Stimulated activated naive CD8-positive, alpha-beta T cell treated with anti-CD3 and anti-CD28 coated beads, Interleukin-15, Interleukin-2, amounts not matched to agents 100 U/mL and 50 U/mL, for 24 hours (primary cell): ENCODE measurements at regions not wholly inside any gene's neighbourhood (a gene's known extent, or its start where the extent isn't known, plus 50 kb on each side); places are given as distances from the start of the nearest gene placed in this dataset.
"Not testable (repeated sequence)": the region's sequence is repeated elsewhere in the genome, so short reads cannot be mapped to it uniquely, and the experiment has no call there.

ENCODE experiments used
- ATAC-seq: fragments of 150-1000 bp; cut with Tn5 transposase; one replicate; pipeline ENCODE4 v1.10.0; 2021
- DNase-seq: peaks from one replicate; pipeline ENCODE4 v3.0.0; 2021

DNA sequence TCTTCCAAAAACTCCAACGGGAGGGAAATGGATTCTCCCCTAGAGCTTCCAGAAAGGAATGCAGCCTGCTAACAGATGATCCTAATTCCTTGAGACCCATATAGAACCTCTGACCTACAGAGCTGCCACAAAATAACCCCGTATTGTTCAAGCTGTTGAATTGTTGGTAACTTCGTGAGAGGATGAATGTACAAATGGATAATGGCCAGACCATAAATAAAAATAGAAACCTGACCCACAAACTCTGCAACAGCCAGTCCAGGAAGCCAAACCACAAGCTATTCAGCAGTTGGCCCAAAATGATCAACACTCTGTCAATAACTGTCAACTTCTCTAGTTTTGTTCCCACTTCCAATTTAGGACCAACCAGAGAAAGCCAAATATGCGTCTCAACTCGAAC, 414.0 kb upstream of the ZNF717 start:
- DNase-seq (no peak), ATAC-seq (no peak)

DNA sequence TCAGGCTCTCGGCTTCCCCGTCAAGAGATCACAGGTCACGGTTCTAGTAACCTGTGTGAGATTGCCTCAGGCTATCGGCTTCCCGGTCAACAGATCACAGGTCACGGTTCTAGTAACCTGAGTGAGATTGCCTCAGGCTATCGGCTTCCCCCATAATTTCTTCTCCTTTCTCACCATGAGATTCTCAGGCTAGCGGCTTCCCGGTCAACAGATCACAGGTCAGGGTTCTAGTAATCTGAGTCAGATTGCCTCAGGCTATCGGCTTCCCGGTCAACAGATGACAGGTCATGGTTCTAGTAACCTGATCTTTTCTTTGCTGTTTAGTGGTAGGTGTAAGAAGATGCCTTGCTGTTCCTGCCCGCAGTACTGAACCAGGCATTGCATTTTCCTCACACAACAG, 418.2 kb upstream of the ZNF717 start:
- no peak for ATAC-seq
- DNase-seq: no peak

DNA sequence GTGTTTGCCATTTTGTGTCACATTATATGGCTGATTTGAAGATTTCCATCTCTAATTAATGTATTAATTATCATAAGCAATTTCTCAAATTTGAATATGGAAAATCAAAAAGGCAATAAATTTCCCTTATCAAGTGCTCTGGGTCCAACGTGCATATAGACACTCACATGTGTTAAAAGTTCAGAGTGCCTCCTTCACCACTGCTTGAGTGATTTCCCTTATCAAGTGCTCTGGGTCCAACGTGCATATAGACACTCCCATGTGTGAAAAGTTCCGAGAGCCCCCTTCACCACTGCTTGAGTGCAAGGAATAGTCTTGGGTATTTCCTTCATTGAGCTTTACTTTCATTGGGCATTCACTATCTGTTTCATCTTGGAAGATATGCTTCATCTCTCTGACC, 421.0 kb upstream of the ZNF717 start:
- DNase-seq (no peak), ATAC-seq (no peak)

DNA sequence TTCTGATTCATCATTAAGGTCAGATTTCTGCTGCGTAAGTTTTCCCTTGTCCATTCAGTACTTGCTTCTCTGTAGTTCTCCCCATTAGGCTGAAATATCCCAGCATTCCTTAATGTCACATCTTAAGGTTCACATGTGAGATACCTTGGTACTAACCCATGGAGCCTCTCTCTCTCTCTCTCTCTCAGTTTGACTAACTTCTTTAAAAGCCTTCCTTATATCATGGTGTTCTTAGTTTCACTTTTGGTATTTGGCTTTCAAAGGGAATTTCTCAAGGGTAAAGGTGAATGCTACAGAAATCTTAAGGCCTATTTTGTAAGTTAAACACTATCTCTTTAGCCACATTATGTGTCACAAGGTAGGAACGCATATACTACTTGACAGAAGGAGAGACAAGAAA, 427.3 kb upstream of the ZNF717 start:
- ATAC-seq (no peak), DNase-seq (no peak)

DNA sequence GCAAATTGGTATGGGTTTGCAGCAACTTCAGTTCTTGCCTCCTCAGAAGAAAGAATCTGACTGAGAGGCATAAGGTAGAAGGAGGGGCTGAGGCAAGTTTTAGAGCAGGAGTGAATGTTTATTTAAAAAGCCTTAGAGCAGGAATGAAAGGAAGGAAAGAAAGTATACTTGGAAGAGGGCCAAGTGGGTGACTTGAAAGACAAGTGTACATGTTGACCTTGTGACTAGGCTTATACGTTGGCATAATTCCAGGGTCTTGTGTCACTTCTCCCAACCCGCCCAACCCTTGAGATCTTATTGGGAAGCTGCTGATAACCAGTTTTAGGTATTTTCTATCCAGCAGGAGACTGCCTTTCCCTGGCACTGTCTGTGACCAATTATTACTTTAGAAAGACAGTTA, 436.9 kb upstream of the ZNF717 start:
- DNase-seq (no peak), ATAC-seq (no peak)

DNA sequence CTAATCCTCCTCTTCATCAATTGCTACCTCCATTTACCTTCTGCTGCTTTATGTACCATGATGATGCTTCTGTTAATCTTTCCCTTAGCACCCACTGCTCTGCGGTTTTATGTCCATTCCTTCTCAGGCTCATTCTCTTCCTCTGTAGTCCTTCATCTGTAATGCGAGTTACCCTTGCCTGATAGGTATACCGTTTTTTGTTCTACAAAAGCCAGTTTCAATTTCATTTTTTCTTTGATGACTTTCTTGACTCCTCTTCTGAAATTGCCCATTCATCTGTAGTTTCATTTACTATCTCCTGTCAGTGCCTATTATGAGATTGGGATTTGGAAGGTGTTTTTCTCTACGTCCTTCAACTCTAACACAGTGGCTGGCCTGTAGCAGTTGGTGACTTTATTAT, 445.9 kb upstream of the ZNF717 start:
- DNase-seq: no peak
- no peak for ATAC-seq

DNA sequence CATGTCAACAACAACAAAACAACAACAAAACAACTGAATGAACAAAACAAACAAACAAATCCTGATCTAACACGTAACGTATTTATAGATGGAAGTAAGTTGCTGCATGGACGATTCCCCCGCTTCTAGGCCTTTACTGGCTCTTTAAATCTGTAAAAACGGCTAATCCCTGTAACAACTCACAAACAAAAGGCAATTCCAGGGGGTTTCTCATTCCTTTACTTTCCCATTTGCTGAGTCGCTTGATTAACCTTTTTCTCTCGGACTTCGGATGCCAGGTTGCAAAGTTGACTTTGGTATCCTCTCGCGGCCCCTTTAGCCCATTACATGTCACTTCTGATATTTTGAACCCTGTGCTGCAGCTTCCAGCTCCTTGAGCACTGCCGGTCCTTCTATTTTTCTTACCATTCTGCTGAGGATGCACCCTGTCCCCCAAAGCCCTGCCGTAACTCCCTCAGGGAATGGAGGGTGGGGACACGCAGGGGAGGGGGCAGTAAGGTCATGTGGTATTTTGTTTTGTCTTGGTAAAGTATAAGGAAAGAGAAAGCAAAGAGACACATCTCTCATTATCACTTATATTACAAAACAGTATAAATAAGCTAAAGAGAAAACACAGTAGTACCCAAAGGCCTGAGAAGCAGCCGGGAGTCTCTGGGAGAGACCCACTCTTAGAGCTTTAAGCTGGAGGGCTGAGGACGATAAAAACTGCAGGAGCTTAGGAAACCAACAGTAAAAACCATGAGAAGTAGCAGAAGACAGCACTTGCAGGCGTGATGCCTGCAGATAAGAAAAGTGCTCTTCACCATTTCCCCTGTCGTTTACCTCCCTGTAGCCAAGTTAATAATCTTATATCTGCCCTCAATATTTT, 457.8 kb upstream of the ZNF717 start:
- ATAC-seq (no peak), DNase-seq (no peak)

DNA sequence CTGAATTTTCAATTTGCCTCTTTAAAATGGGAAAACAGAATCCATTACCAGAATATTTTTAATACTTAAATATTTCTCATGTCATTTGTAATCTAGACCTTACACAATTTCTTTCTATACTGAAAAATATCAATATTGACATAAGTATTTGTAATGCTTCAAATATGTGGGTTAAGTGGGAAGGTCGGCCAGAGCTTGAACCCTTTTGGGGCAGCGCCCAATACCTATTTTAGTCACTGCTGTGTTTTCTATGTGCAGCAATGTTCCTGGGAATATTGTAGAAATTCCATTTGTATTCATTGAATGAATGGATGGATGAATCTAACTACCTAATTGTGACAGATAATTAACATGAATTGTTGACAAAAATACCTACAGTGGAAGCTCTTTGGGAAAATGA, 459.7 kb upstream of the ZNF717 start:
- DNase-seq: no peak
- ATAC-seq: no peak

DNA sequence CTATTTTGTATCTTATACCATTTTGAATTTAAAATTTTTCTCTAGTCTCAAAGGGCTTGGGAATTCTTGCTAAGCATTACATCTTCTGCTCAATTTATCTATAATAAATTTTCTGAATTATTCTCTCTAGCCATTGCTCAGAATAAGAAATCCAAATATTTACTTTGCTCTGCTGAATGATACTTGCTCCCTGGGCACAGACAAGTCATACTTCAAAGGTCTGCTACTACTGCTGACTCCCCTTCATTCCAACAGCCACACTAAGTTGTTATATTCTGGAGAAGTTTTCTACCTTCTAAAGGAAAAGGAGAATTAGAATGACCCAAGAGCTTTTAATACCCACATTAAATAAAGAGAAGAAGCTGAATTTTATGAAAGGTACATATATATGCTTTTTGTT, 460.3 kb upstream of the ZNF717 start:
- no peak for DNase-seq
- no peak for ATAC-seq

DNA sequence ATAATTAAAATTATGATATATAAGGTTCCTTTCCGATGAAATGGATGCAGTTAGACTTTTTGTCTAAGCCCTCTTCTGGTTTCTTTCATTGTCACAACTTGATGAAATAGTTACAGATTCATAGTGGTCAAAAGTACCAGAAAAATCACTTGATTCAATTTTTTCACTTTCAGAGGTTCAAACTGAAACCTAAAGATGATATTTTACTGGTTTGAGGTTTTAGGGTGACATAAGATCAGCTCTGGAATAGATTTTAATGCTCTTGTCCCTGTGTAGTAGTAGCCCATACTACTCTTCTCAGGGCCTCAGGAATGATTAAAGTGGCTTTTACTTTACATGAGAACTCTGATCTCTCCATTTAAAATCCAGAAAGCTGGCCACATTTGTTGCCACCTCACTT, 479.1 kb upstream of the ZNF717 start:
- ATAC-seq (no peak), DNase-seq (no peak)

DNA sequence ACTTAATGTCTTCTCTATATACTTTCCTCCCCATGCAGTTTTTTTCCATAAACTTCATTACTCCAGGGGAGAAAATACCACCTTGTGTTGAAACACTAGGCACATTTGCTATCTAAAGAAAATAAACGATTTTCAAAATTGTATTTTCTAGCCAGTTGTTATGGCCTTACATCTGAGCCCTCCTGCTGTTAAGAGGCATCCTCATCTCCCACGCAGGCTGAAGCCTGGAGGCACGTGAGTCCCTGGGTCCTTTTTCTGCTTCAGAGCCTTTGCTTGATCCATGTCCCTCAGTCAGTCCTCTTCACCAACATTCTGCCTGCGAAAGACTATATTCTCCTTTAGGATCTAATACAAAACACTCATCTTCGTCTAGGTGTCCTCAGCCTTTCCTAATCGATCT, 479.6 kb upstream of the ZNF717 start:
- DNase-seq (no peak), ATAC-seq (no peak)

DNA sequence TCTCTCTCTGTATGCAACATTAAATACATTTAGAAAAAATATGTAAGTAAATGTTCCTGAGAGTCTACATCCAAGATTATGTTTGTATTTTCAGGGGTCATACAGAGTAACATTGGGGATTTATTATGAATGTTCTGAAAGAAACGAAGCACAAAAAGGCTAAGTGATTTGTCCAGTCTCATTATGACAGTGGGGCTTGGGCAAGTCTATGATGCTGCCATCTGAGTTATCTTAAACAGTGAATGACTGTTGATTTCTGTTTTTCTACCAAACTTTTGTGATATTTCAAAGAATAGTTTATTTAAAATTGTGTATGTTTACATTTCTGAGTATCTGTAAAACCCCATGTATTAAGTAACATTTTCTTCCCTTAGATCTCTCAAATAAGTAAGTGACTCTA, 481.2 kb upstream of the ZNF717 start:
- ATAC-seq (no peak), DNase-seq (no peak)

DNA sequence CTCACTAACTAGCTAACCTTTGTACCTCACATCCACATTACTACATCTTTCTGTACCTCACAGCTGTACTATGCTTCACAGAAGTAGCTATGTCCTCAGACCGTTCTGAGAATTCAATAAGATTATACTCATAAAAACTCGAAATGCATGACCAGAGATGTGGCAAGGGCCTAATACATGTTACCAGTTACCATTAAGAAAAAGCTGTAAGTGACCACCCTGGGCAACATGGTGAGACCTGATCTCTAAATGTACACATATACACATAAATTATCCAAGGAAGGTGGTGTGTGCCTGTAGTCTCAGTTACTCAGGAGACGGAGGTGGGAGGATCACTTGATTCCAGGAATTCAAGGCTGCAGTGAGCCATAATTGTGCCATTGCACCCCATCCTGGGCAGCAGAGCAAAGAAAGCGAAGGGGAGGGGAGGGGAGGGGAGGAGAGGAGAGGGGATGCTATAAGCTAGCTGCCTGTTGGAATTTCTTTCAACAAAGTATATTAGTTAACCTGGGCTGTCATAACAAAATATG, 482.6 kb upstream of the ZNF717 start:
- ATAC-seq (no peak), DNase-seq (no peak)

DNA sequence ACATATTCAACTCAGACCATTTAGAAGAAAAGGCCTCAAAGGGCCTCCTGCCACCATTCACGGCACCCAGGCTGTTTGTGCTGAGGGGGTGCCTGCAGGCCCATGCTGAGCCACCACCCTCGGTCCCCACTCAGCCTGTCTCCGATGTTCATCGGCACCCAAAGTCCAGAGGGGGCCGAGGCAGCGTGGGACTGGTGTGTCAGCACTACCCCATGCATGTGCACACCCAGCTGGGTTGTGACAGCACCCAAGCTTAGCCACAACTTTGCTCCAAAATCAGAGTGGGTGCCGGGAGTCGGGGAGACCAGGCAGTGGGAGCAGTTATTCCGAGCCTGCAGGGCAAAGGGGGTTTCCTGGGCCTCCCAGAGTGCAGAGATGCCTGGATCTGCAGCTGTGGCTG, 508.5 kb upstream of the ZNF717 start:
- no peak for DNase-seq
- no peak for ATAC-seq

DNA sequence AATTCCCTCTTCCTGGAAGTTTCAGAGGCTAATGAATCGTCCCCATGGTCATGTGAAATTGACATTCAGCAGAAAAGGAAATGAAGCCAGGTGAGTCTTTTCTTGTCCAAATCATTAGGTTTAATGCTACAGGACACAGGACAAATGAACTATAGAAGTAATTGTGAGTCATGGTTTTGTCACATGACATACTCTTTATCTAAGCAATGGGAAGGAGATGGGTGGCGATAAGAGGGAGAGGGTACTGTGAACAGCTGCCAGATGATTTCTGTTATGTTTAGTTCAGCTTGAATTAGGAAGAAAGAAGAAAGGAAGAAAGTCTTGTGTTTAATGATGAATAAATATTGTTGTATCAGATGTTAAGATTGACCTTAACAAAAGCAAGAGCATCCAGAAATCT, 515.4 kb upstream of the ZNF717 start:
- ATAC-seq: no peak

DNA sequence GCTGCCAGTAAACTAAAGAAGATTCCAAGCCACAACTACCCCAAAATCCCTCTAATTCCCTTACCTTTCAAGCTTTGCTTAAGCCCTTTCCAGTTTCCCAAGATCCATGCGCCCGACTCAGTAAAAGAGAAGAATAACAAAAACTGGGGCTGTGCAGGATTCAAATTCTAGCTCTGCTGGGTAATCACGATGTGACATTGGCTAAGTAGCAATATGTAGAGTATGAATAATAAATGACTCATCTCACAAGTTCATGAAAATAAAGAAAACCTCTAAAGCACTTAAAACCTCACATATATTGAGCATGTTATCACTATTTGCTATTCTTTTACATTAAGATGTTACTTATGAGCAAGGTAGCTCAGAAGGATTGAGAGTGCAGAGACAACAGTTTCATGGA, 522.2 kb upstream of the ZNF717 start:
- no peak for DNase-seq
- no peak for ATAC-seq

More for the DNA sequence above, 515.4 kb upstream of the ZNF717 start:
- no peak for DNase-seq

DNA sequence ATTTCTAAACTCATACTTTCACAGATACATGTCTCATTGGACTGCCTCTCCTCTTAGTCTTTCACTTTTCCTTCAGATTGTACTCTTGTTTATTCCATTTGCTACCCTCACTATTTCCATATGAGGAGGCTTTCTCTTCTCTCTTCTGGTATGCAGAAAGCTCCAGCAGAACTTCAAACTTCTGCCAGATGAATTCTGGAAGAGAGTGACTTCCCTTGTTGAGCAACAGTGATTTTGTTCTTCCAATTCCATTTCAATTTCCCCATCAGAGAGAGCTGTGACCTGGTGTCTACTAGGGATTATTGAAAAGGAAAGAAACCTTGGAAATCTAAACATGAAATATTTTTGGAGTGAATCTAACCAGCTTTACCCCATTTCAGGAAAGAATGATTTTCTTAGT, 523.2 kb upstream of the ZNF717 start:
- ATAC-seq: no peak
- DNase-seq: no peak

DNA sequence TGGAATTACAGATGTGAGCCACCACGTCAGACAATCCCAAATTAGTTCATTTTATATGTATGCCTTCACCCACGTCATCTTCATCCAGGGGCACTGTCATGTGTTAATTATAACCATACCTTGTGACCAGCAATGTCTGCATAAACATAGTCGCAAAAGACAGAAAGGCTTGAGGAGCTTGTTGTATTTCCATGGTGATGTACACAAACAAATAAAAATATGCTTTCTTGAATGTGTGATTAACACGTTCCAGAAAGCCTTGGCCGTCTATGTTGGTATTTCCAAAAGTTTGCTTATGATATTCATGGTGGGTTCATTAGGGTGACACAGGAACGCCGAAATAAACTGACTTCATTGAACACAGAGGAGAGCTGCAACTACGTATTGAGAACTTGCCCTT, 524.7 kb upstream of the ZNF717 start:
- DNase-seq: no peak
- ATAC-seq: no peak

DNA sequence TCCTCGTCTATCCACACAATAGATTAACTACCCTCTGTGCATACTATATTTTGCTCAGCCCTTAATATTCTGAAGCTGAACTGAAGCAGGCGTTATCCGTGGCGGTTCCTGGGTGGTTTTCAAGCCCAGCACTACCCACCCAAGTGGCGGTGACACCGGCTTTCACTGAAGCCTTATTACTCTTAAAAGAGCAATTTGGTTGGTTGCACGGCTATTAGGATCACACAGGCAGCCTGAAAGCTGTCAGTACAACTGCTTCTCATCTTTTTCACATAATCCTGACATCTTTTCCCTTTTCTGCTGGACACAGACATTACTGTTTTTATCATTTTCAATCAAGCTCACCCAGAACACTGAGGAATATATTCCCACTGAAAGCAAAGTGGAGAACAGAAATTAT, 525.3 kb upstream of the ZNF717 start:
- no peak for ATAC-seq
- DNase-seq: no peak

DNA sequence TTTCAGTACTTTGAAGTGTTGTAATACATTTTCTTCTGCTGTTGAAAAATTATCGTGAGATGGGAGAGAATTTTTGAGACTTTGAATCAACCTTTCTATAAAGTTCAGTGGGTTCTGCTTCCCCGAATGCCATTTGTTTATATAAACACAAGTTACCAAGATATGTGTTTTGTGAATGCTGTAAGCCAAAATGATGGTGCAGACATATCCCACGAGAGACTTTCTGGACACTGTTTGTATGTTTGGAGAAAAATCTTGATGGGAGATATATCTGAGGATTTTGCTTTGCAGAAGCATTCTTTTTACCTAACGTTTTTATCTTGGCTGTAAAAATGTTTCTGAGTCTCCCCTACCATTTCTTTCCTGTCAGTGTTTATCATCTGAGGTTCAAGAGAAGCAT, 526.6 kb upstream of the ZNF717 start:
- DNase-seq: no peak
- ATAC-seq: no peak

DNA sequence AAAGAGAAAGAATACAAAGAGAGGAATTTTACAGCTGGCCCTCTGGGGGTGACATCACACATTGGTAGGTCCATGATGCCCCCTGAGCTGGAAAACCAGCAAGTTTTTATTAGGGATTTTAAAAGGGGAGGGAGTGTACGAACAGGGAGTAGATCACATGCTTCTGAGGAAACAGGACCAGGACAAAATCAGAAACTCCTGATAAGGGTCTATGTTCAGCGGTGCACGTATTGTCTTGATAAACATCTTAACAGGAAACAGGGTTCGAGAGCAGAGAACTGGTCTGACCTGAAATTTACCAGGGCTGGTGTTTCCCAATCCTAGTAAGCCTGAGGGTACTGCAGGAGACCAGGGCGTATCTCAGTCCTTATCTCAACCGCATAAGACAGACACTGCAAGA, 530.6 kb upstream of the ZNF717 start:
- not testable (repeated sequence) for DNase-seq, ATAC-seq

DNA sequence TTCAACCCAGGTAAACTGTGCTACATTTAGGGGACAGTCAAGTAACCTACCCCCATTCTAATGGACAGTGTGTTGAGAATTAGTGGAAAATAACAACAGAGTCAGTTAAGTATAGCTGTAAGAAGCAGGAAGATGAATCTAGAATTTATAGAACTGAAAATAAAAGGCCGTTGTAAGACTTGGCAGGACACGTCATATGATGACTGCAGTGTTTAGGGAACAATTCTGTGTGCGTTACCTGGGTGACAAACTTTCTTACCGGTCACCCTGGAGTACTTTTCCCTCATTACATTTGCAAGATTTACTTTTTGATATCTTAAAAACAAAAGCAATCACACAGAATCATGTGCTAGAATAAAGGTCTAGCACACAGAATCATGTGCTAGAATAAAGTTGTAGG, 536.3 kb upstream of the ZNF717 start:
- DNase-seq (no peak), ATAC-seq (no peak)

DNA sequence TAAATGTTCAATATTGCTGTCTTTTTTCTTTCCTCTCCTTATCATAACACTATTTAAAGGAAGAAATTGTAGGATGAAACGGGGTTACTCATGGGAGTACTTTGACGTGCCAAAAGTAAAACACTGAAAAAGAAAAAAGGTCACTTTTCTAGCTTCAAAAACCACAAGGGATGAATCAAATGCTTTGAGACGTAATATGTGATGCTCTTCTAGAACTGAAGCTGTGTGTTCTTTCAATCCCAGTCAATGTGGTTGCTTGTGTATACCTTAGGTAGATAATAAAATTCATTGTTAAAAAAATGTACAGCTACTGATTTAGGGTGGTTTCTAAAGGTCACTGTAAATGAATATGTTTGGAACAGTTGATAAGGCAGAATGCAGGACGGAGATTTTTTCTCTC, 538.8 kb upstream of the ZNF717 start:
- no peak for DNase-seq
- no peak for ATAC-seq

DNA sequence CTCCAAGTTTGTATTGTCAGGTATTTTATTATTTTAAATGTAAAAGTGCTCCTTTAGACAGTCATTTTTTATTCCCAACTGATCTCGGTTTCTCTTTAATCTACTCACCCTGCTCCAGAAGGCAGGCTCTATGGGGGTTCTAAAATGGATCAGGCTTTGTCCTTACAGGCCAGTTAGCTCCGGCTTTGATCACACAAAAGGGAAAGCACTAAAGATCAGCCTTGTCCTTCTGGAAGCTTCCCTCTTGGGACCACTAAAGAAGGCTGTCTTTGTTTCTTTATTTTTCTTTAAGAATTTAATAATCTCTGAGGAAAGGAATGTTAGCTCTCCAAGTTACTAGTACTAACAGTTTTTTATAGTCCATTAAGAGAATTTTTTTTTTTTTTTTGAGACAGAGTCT, 560.5 kb upstream of the ZNF717 start:
- DNase-seq: no peak
- ATAC-seq: no peak
